HG03521 (cell line): ENCODE measurements at regions not wholly inside any gene's neighbourhood (a gene's known extent, or its start where the extent isn't known, plus 50 kb on each side); places are given as distances from the start of the nearest gene placed in this dataset.
"Not testable (repeated sequence)": the region's sequence is repeated elsewhere in the genome, so short reads cannot be mapped to it uniquely, and the experiment has no call there.

Experiments
- ATAC-seq: cut with Tn5 transposase; IDR thresholded peaks from one replicate; pipeline ENCODE4 v1.9.1; 2021; ENCODE audit warnings: mild to moderate bottlenecking, moderate library complexity; ENCODE audit not compliant: unreplicated experiment

GRCh38 chr1:195851804-195852203 lies 756.4 kb downstream of the KCNT2 start:
- no peak for ATAC-seq

DNA sequence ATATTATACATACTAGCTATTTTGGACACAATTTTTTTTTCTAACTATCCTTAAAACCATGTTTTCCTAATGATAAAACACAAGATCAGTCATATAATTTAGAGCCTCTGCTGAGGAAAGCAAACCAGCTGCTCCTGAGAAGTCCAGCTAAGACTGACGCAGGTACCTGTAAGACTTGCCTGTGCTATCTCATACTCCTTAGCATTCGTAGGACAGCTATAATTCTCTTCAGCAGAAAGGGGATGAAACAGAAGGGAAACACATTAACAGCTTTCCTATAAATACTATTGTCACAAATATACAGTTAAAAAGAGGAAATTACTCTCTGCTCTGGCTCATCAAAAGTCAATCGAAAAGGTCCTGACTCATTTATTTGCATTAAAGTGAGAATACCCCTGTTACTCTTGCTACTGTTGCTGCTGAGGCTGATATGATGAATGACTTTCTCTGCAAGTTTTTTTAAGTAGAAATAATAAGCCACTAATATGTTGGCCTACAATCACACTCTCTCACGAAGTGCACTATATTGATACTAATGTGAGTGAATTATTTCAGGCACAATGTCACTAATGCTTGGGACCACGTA lies 757.1 kb downstream of the KCNT2 start:
- ATAC-seq, result no peak

DNA sequence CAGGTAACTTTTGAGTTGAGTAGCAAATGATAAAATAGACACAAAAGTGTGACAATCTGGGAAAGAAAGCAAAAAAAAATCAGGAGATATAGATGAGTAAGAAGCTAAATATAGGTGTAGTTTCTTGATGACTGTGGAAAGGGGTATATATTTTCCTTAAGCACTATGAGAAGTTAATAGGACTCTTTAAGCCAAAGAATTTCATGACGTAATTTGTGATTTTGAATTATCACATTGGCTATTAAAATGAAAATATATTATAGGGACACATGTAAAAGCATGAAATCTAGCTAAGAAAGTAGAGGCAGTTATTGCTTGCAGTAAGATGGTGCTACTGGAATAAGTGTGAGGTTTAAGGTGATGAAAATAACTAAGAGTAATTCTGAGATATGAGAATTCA lies 759.1 kb downstream of the KCNT2 start:
- ATAC-seq, result no peak

DNA sequence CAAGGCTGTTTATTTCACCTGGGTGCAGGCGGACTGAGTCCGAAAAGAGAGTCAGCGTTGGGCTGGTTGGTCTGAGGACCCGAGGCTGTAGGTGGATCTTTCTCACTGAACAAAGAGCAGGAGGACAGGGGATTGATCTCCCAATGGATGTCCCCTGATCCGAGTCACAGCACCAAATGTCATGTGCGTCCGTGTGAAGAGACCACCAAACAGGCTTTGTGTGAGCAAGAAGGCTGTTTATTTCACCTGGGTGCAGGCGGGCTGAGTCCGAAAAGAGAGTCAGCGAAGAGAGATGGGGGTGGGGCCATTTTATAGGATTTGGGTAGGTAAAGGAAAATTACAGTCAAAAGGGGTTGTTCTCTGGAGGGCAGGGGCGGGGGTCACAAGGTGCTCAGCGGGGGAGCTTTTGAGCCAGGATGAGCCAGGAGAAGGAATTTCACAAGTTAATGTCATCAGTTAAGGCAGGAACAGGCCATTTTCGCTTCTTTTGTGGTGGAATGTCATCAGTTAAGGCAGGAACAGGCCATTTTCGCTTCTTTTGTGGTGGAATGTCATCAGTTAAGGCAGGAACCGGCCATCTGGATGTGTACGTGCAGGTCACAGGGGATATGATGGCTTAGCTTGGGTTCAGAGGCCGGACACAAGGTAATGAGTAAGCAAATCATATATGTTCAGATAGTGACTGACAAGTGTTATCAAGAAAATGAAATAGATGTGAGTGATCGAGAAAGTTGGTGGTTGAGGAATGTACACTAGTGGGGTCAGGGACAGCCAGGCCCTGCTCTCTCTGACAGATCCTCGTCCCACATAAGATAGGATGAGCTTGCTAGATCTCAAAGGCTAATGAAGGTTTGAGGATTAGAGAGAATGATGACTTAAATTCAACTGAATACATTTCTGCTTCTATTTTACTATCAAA lies 760.0 kb downstream of the KCNT2 start:
- not testable (repeated sequence) for ATAC-seq

- ATAC-seq, result no peak
Measured at GRCh38 chr1:195831789-195832188, 776.5 kb downstream of the KCNT2 start.

DNA sequence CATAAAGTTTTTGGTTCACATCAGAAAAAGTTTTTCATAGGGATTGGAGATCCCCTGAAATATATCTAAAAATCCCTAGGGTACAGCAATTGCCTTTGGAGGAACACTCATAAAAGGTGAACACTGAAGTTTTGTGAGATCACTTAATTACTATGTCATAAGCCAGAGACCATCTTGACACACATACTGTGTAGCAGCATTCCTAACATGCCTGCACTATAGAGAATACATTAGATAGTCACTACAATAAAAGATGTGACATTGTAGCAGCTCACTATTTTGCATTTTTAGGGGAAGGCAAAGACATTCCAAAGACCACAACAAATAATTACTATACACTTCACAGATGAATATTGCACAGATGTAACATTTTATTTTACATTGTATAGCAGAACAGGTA lies 779.9 kb downstream of the KCNT2 start:
- ATAC-seq, result no peak

DNA sequence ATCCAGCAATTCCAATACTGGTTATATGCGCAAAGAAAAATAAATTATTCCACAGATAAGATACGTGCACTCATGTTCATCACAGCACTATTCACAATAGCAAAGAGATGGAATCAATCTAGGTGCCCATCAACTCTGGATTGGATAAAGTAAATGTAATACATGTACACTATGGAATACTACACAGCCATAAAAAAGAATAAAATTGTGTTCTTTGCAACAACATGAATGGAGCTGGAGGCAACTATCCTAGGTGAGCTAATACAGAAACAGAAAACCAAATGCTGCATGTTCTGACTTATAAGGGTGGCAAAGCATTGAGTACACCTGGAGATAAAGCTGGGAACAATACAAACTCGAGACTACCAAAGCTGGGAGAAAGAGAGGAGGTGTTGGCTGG lies 787.3 kb downstream of the KCNT2 start:
- no peak for ATAC-seq

DNA sequence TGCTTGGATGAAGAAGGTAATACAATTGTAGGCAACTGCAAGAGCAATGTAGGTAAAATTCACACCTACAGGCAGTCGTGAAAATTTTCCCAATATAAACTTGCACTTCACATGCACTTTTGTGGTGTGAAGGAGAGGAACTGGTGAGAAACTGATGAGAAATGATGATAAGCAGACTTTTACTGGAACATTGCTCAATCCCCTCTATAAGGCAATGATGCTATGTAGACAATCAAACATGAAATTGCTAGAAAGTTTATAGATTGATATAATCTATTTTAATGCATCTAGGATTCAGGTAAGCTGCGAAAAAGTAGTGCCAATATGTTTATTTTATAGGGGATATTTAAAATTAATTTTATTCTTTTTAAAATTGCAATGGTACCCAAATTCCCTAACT lies 802.2 kb downstream of the KCNT2 start:
- ATAC-seq, result no peak

DNA sequence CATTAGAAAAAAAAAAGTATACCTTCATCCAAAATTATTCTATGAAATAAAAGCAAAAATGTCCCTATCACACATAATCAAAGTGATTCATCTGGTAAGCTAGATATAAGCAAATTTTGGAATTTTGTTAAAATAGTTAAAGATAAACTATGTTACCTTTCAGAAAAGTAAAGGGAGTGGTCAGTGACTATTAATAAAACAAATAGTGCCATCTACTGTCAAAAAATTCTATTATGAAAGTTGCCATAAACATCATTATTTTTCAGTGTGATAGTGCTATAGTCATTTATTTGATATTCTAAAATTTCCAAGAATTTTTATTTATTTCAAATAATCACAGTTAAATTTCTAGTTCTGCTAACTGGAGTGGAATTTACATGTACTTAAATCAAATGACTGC lies 803.7 kb downstream of the KCNT2 start:
- no peak for ATAC-seq

GRCh38 chr1:195799016-195799415 lies 809.2 kb downstream of the KCNT2 start:
- ATAC-seq, result no peak

- no peak for ATAC-seq
Measured at GRCh38 chr1:195794225-195794624, 814.0 kb downstream of the KCNT2 start.

- ATAC-seq, result no peak
Measured at GRCh38 chr1:195791796-195792195, 816.4 kb downstream of the KCNT2 start.

DNA sequence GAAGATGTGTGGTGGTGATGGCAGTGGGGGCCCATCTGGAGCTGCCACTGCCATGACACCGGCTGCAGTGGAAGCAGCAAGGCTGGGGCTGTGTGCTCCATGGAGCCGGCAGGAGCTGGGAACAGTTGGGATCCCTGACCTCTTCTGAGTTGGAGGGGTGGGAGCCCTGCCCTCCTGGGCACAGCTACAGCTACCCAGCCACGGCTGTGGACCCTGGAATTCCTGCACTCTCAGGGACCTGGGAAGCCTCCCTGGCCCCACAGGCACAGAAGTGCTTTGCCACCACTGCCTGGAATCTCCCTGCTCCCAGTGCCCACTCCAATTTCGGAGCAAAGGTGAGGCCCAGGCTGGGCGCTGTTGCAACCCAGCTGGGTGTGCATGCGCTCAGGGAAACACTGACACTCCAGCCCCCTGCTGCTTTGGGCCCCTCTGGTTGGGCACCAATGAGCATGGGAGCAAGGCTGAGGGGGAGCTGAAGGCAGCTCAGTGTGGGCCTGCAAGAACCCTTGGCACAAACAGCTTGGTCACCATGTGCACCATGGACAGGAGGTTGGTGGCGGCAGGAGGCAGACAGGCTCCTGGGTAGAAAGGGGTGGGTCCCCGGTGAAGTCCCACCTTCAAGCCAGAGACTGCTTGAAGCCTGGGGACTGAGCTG lies 817.6 kb downstream of the KCNT2 start:
- ATAC-seq, result no peak

- ATAC-seq, result no peak
Measured at GRCh38 chr1:195789321-195789720, 818.9 kb downstream of the KCNT2 start.

- no peak for ATAC-seq
Measured at GRCh38 chr1:195788721-195789120, 819.5 kb downstream of the KCNT2 start.

- no peak for ATAC-seq
Measured at GRCh38 chr1:195785830-195786229, 822.4 kb downstream of the KCNT2 start.

DNA sequence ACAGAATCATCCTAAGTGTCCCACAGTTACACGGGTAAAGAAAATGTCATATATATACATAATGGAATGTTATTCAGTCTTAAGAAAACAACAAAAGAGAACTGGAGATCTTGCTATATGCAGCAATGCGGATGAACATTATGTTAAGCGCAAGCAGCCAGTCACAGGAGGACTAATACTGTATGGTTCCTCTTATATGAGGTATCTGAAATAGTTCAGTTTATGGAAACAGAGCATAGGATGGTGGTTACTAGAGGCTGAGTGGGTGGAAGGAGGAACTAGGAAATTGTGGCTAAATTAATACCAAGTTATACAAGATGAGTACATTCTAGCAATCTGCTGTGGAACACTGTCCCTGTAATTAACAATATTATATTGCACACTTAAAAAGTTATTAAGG lies 834.3 kb downstream of the KCNT2 start:
- no peak for ATAC-seq

GRCh38 chr1:195769461-195769860 lies 838.8 kb downstream of the KCNT2 start:
- ATAC-seq, result no peak

DNA sequence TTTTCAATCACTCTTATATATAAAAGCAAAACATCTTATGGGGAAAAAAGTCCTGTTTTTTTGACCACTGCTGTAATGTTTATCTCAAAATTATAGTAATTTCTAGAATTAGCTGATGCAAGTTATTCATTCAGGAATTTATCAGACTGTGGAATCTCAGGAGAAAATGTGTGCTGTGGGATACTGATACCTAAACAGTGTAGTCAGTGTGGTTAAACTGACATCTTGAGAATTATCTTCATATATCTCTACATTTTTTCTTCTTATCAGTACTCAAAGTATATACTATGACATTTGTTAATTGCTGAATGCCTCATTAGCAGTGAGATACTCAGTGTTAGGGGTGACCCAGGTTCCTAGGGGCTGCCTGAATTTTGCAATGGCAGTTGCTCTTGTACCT lies 839.3 kb downstream of the KCNT2 start:
- ATAC-seq, result no peak

DNA sequence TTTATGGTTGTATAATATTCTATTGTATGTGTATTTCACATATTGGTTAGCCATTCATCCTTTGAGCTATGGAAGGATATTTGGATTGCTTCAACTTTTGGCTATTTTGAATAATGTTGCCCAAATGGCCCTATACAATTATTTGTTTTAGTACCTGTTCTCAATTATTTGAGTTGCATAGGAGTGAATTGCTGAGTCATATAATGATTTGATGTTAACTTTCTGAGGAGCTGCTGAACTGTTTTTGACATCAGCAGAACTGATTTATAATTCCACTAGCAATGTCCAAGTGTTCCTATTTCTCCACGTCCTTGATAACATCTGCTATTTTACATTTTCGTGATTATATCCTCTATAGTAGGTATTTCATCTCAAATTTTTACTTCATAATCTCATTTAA lies 839.9 kb downstream of the KCNT2 start:
- ATAC-seq, result no peak

- no peak for ATAC-seq
Measured at GRCh38 chr1:195766709-195767108, 841.5 kb downstream of the KCNT2 start.

GRCh38 chr1:195765099-195765498 lies 843.1 kb downstream of the KCNT2 start:
- ATAC-seq, result no peak
